ENCODE measurements at regions not wholly inside any gene's neighbourhood (a gene's known extent, or its start where the extent isn't known, plus 50 kb on each side); places are given as distances from the start of the nearest gene placed in this dataset.

- DNase-seq, result no peak
Measured at GRCh38 chr10:118175148-118175547, 128.4 kb upstream of the RAB11FIP2 start.

GRCh38 chr10:118173296-118173695, 126.6 kb upstream of the RAB11FIP2 start:
- DNase-seq, result no peak

GRCh38 chr10:118171861-118172260, 125.1 kb upstream of the RAB11FIP2 start:
- DNase-seq, result no peak

GRCh38 chr10:118167056-118167700, 120.4 kb upstream of the RAB11FIP2 start:
- DNase-seq, result no peak

GRCh38 chr10:118163217-118163616, 116.5 kb upstream of the RAB11FIP2 start:
- DNase-seq, result no peak

- DNase-seq, result no peak
Measured at GRCh38 chr10:118161461-118162246, 114.9 kb upstream of the RAB11FIP2 start.

GRCh38 chr10:118153287-118153686, 106.5 kb upstream of the RAB11FIP2 start:
- no peak for DNase-seq

GRCh38 chr10:118151461-118151860, 104.7 kb upstream of the RAB11FIP2 start:
- no peak for DNase-seq

- peak; percentile 45 for DNase-seq
Measured at GRCh38 chr10:118148247-118148646, 101.5 kb upstream of the RAB11FIP2 start.

GRCh38 chr10:118145256-118145655, 98.5 kb upstream of the RAB11FIP2 start:
- no peak for DNase-seq

- DNase-seq, result no peak
Measured at GRCh38 chr10:118141471-118141870, 94.7 kb upstream of the RAB11FIP2 start.

- no peak for DNase-seq
Measured at GRCh38 chr10:118139321-118139720, 92.6 kb upstream of the RAB11FIP2 start.

GRCh38 chr10:118128675-118129074, 81.9 kb upstream of the RAB11FIP2 start:
- DNase-seq, result peak; percentile 19

GRCh38 chr10:118118716-118119115, 72.0 kb upstream of the RAB11FIP2 start:
- DNase-seq, result peak; percentile 25

GRCh38 chr10:118116715-118117449, 70.1 kb upstream of the RAB11FIP2 start:
- DNase-seq, result peak; percentile 83

GRCh38 chr10:118116362-118116714, 69.6 kb upstream of the RAB11FIP2 start:
- no peak for DNase-seq

- no peak for DNase-seq
Measured at GRCh38 chr10:118115701-118116100, 69.0 kb upstream of the RAB11FIP2 start.

GRCh38 chr10:118114992-118115391, 68.3 kb upstream of the RAB11FIP2 start:
- no peak for DNase-seq

GRCh38 chr10:118112543-118113125, 65.9 kb upstream of the RAB11FIP2 start:
- no peak for DNase-seq

GRCh38 chr10:118110750-118111149, 64.0 kb upstream of the RAB11FIP2 start:
- DNase-seq, result no peak

- peak; percentile 97 for DNase-seq
Measured at GRCh38 chr10:118108194-118109026, 61.7 kb upstream of the RAB11FIP2 start.

GRCh38 chr10:118107541-118107940, 60.8 kb upstream of the RAB11FIP2 start:
- peak; percentile 20 for DNase-seq

GRCh38 chr10:118107040-118107439, 60.3 kb upstream of the RAB11FIP2 start:
- no peak for DNase-seq
